SK-N-SH treated with all-trans-retinoic acid at 6 μM for 48 hours (cell line): ENCODE measurements at regions not wholly inside any gene's neighbourhood (a gene's known extent, or its start where the extent isn't known, plus 50 kb on each side); places are given as distances from the start of the nearest gene placed in this dataset.

ENCODE experiments used
- ATAC-seq: fragments of 200-7000 bp; cut with Tn5 transposase; 3 replicates; pipeline ENCODE4 v1.9.1; 2020; ENCODE audit warnings: mild to moderate bottlenecking, moderate library complexity
- ARNTL ChIP-seq: fragments of 450-650 bp; formaldehyde crosslinking; IDR thresholded peaks from 2 replicates; pipeline ENCODE4 v1.5.0; 2020; ENCODE audit warnings: low read depth, mild to moderate bottlenecking, moderate library complexity, borderline replicate concordance
- BACH2 ChIP-seq: fragments of 250-450 bp; sonication (Bioruptor Pico); IDR thresholded peaks from 2 replicates; pipeline ENCODE4 v1.9.0; 2021; ENCODE audit warnings: mild to moderate bottlenecking, borderline replicate concordance
- CREB5 ChIP-seq: fragments of 250-450 bp; sonication (Bioruptor Pico); IDR thresholded peaks from 2 replicates; pipeline ENCODE4 v1.5.1; 2020; ENCODE audit warnings: low read depth, mild to moderate bottlenecking, moderate library complexity
- CSDC2 ChIP-seq: fragments of 250-450 bp; sonication (Bioruptor Pico); IDR thresholded peaks from 2 replicates; pipeline ENCODE4 v1.5.0; 2020; ENCODE audit warnings: mild to moderate bottlenecking, moderate library complexity
- CSRNP3 ChIP-seq: fragments of 250-450 bp; sonication (Bioruptor Pico); IDR thresholded peaks from 2 replicates; pipeline ENCODE4 v1.5.1; 2021; ENCODE audit warnings: mild to moderate bottlenecking, moderate library complexity
- ESRRG ChIP-seq: fragments of 250-450 bp; sonication (Bioruptor Pico); IDR thresholded peaks from 2 replicates; pipeline ENCODE4 v1.6.1; 2021; ENCODE audit warnings: mild to moderate bottlenecking
- ISL1 ChIP-seq: fragments of 250-450 bp; sonication (Bioruptor Pico); IDR thresholded peaks from 2 replicates; pipeline ENCODE4 v2.1.2; 2022; ENCODE audit warnings: mild to moderate bottlenecking, moderate library complexity
- OSR1 ChIP-seq: fragments of 250-450 bp; sonication (Bioruptor Pico); IDR thresholded peaks from 2 replicates; pipeline ENCODE4 v1.8.0; 2022; ENCODE audit warnings: moderate library complexity, mild to moderate bottlenecking, inconsistent platforms
- PATZ1 ChIP-seq: fragments of 250-450 bp; sonication (Bioruptor Pico); IDR thresholded peaks from 2 replicates; pipeline ENCODE4 v1.8.0; 2020; ENCODE audit warnings: mild to moderate bottlenecking, moderate library complexity, borderline replicate concordance
- POU6F1 ChIP-seq: fragments of 250-450 bp; sonication (Bioruptor Pico); IDR thresholded peaks from 2 replicates; pipeline ENCODE4 v1.8.0; 2021; ENCODE audit warnings: low read depth, mild to moderate bottlenecking, moderate library complexity, borderline replicate concordance
- PPARA ChIP-seq: fragments of 250-450 bp; sonication (Bioruptor Pico); IDR thresholded peaks from 2 replicates; pipeline ENCODE4 v1.5.0; 2020; ENCODE audit warnings: mild to moderate bottlenecking, borderline replicate concordance
- RARB ChIP-seq: fragments of 250-450 bp; sonication (Bioruptor Pico); IDR thresholded peaks from 2 replicates; pipeline ENCODE4 v1.8.0; 2021; ENCODE audit warnings: mild to moderate bottlenecking, moderate library complexity
- SNAI2 ChIP-seq: fragments of 250-450 bp; sonication (Bioruptor Pico); IDR thresholded peaks from 2 replicates; pipeline ENCODE4 v1.5.0; 2020; ENCODE audit warnings: mild to moderate bottlenecking, moderate library complexity
- TCF4 ChIP-seq: fragments of 250-450 bp; sonication (Bioruptor Pico); IDR thresholded peaks from 2 replicates; pipeline ENCODE4 v1.8.0; 2021; ENCODE audit warnings: mild to moderate bottlenecking, moderate library complexity, borderline replicate concordance
- TOX ChIP-seq: fragments of 250-450 bp; sonication (Bioruptor Pico); IDR thresholded peaks from 2 replicates; pipeline ENCODE4 v1.8.0; 2021; ENCODE audit warnings: mild to moderate bottlenecking, moderate library complexity, borderline replicate concordance
- TSHZ2 ChIP-seq: fragments of 250-450 bp; sonication (Bioruptor Pico); IDR thresholded peaks from 2 replicates; pipeline ENCODE4 v1.5.0; 2020; ENCODE audit warnings: mild to moderate bottlenecking, moderate library complexity
- ZC3H10 ChIP-seq: fragments of 250-450 bp; sonication (Bioruptor Pico); IDR thresholded peaks from 2 replicates; pipeline ENCODE4 v1.5.1; 2021; ENCODE audit warnings: mild to moderate bottlenecking, moderate library complexity
- ZFP3 ChIP-seq: fragments of 250-450 bp; sonication (Bioruptor Pico); IDR thresholded peaks from 2 replicates; pipeline ENCODE4 v1.5.0; 2020; ENCODE audit warnings: mild to moderate bottlenecking, moderate library complexity
- ZFP30 ChIP-seq: fragments of 450-650 bp; formaldehyde crosslinking; IDR thresholded peaks from 2 replicates; pipeline ENCODE4 v1.5.0; 2022; ENCODE audit warnings: mild to moderate bottlenecking, moderate library complexity
- ZNF565 ChIP-seq: fragments of 450-650 bp; formaldehyde crosslinking; conservative IDR thresholded peaks from 2 replicates; pipeline ENCODE4 v1.5.0; 2020; ENCODE audit warnings: low read depth, mild to moderate bottlenecking, moderate library complexity
- ZNF8 ChIP-seq: fragments of 450-650 bp; formaldehyde crosslinking; IDR thresholded peaks from 2 replicates; pipeline ENCODE4 v1.5.0; 2020; ENCODE audit warnings: mild to moderate bottlenecking, moderate library complexity

- TF ChIP-seq RARB (CRISPR knock-in tag) (no peak), ZC3H10 (CRISPR knock-in tag) (no peak), ZFP30 (no peak), ZFP3 (CRISPR knock-in tag) (no peak), ESRRG (no peak), ISL1 (no peak), PPARA (CRISPR knock-in tag) (no peak), ARNTL (CRISPR knock-in tag) (no peak), CSDC2 (CRISPR knock-in tag) (no peak), CREB5 (CRISPR knock-in tag) (no peak), TSHZ2 (CRISPR knock-in tag) (no peak), ZNF565 (no peak)
- no peak; the same call in 2 of the 3 replicates for ATAC-seq
These were observed 1132.7 kb downstream of the SLITRK1 start for GRCh38 chr13:82749551-82749950.

GRCh38 chr13:82747958-82748357 lies 1134.3 kb downstream of the SLITRK1 start:
- TF ChIP-seq ESRRG: no peak
- no peak for TF ChIP-seq BACH2 (CRISPR knock-in tag)
- no peak for TF ChIP-seq TCF4 (CRISPR knock-in tag)
- no peak for TF ChIP-seq ZC3H10 (CRISPR knock-in tag)
- no peak for TF ChIP-seq OSR1 (CRISPR knock-in tag)
- no peak for TF ChIP-seq ZFP30
- no peak for TF ChIP-seq CREB5 (CRISPR knock-in tag)
- TF ChIP-seq ZNF565: no peak
- no peak for TF ChIP-seq ZNF8 (CRISPR knock-in tag)
- TF ChIP-seq ISL1: no peak
- no peak for TF ChIP-seq SNAI2 (CRISPR knock-in tag)
- TF ChIP-seq POU6F1 (CRISPR knock-in tag): no peak
- TF ChIP-seq RARB (CRISPR knock-in tag): no peak
- TF ChIP-seq ZFP3 (CRISPR knock-in tag): no peak
- no peak for TF ChIP-seq TOX (CRISPR knock-in tag)
- TF ChIP-seq TSHZ2 (CRISPR knock-in tag): no peak
- no peak for TF ChIP-seq CSRNP3 (CRISPR knock-in tag)
- TF ChIP-seq PPARA (CRISPR knock-in tag): no peak
- no peak for TF ChIP-seq PATZ1
- TF ChIP-seq ARNTL (CRISPR knock-in tag): no peak
- peak; percentile 84 for ATAC-seq
